A673 (cell line): ENCODE measurements at regions not wholly inside any gene's neighbourhood (a gene's known extent, or its start where the extent isn't known, plus 50 kb on each side); places are given as distances from the start of the nearest gene placed in this dataset.

Experiments used
- EZH2 ChIP-seq: fragments of 200-600 bp; sonication (generic); IDR thresholded peaks from 2 replicates; pipeline ENCODE4 v1.6.1; 2017; ENCODE audit warnings: borderline replicate concordance, low read depth, mild to moderate bottlenecking, mixed read lengths, antibody characterized with exemption, low read length; ENCODE audit not compliant: poor library complexity, severe bottlenecking
- TF ChIP-seq, protein P1 (sequence below): fragments of 300-800, 200-600 bp; sonication (generic); conservative IDR thresholded peaks from 2 replicates; pipeline ENCODE4 v1.5.1; 2017; ENCODE audit warnings: low read depth, mild to moderate bottlenecking, antibody characterized with exemption, low read length, moderate library complexity, mixed read lengths

DNA sequence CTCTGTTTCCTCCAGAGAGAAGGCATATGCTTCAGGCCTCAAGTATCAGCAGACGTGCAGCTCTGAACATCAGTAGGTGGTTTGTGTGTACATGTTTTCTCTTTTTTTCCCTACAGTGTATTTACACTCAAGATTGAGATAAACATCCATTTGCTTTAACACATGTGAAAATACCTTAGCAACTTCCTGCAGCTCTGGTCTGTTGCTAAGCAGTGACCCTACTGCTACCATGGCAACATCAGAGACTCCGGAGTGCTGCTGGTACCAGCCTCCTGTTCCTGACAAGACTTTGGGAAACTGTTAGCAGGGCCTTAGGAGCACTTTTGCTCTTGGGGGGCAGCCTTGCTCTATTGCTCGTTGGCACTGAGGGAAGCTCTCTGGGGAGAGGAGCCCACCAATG is 221.2 kb upstream of the PLET1 start:
- TF ChIP-seq, protein P1, sequence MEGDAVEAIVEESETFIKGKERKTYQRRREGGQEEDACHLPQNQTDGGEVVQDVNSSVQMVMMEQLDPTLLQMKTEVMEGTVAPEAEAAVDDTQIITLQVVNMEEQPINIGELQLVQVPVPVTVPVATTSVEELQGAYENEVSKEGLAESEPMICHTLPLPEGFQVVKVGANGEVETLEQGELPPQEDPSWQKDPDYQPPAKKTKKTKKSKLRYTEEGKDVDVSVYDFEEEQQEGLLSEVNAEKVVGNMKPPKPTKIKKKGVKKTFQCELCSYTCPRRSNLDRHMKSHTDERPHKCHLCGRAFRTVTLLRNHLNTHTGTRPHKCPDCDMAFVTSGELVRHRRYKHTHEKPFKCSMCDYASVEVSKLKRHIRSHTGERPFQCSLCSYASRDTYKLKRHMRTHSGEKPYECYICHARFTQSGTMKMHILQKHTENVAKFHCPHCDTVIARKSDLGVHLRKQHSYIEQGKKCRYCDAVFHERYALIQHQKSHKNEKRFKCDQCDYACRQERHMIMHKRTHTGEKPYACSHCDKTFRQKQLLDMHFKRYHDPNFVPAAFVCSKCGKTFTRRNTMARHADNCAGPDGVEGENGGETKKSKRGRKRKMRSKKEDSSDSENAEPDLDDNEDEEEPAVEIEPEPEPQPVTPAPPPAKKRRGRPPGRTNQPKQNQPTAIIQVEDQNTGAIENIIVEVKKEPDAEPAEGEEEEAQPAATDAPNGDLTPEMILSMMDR: no peak
- no peak for TF ChIP-seq EZH2
